ENCODE measurements at regions not wholly inside any gene's neighbourhood (a gene's known extent, or its start where the extent isn't known, plus 50 kb on each side); places are given as distances from the start of the nearest gene placed in this dataset.

- no peaks in the 10 kb centered on the region for H3K27me3 ChIP-seq (ENCODE audit: low read length)
- H3K79me2 ChIP-seq (ENCODE audit: low read length): no peaks in the 10 kb centered on the region
- TF ChIP-seq CTCF (conservative IDR thresholded peaks at IDR 0.05; ENCODE audit: low read depth, low read length): no peak
- no peak for TF ChIP-seq EZH2phosphoT487 (IDR thresholded peaks at IDR 0.05; ENCODE audit: borderline replicate concordance, low read length)
- no peak for TF ChIP-seq EZH2 (IDR thresholded peaks at IDR 0.05; ENCODE audit: low read length, unreplicated experiment)
- ATAC-seq: no peak
- ChIA-PET POLR2A (ENCODE audit: unreplicated experiment) (no interaction called here), CTCF (no interaction called here)
- no peaks in the 10 kb centered on the region for H3K4me1 ChIP-seq (ENCODE audit: insufficient read depth, low read length)
- intact Hi-C loops (cut with micrococcal nuclease): no loop called here
- no peaks in the 10 kb centered on the region for H3K9me3 ChIP-seq (ENCODE audit: low read length)
- no peak overlapping the region for H3K4me2 ChIP-seq (ENCODE audit: low read length)
- H3K9ac ChIP-seq (ENCODE audit: low read length): no peak overlapping the region
- H3K36me3 ChIP-seq (ENCODE audit: low read depth, low read length): no peaks in the 10 kb centered on the region
- DNase-seq: no peak
- no peaks in the 10 kb centered on the region for H4K20me1 ChIP-seq (ENCODE audit: low read length)
- no peak overlapping the region for H2AFZ ChIP-seq (ENCODE audit: low read length)
- no peak overlapping the region for H3K4me3 ChIP-seq (ENCODE audit: low read length)
- no peaks in the 10 kb centered on the region for H3K9me2 ChIP-seq (replicated peaks; ENCODE audit: low read length)
- H3K27ac ChIP-seq (ENCODE audit: low read length): no peak overlapping the region
- no TSS peak for BruUV-seq (replicated peaks)
- no peaks in the 10 kb centered on the region for H3F3A ChIP-seq (ENCODE audit: low read length, unreplicated experiment)
These were observed 272.1 kb downstream of the SPATA31D1 start for GRCh38 chr9:82260691-82261090.

- Histone ChIP-seq H3K9me2 (replicated peaks; ENCODE audit: low read length) (no peaks in the 10 kb centered on the region), H3K79me2 (ENCODE audit: low read length) (no peaks in the 10 kb centered on the region), H3K4me3 (ENCODE audit: low read length) (no peak overlapping the region), H3K4me1 (ENCODE audit: insufficient read depth, low read length) (no peaks in the 10 kb centered on the region), H3K9ac (ENCODE audit: low read length) (no peak overlapping the region), H3K4me2 (ENCODE audit: low read length) (no peak overlapping the region), H2AFZ (ENCODE audit: low read length) (no peak overlapping the region), H4K20me1 (ENCODE audit: low read length) (no peaks in the 10 kb centered on the region), H3K27me3 (ENCODE audit: low read length) (no peaks in the 10 kb centered on the region), H3K9me3 (ENCODE audit: low read length) (no peaks in the 10 kb centered on the region), H3K27ac (ENCODE audit: low read length) (no peak overlapping the region), H3K36me3 (ENCODE audit: low read depth, low read length) (no peaks in the 10 kb centered on the region), H3F3A (ENCODE audit: low read length, unreplicated experiment) (no peaks in the 10 kb centered on the region)
- ChIA-PET POLR2A (ENCODE audit: unreplicated experiment) (no interaction called here), CTCF (no interaction called here)
- ATAC-seq (no peak), DNase-seq (no peak)
- no TSS peak for BruUV-seq (replicated peaks)
- TF ChIP-seq EZH2 (IDR thresholded peaks at IDR 0.05; ENCODE audit: low read length, unreplicated experiment) (no peak), CTCF (conservative IDR thresholded peaks at IDR 0.05; ENCODE audit: low read depth, low read length) (no peak), EZH2phosphoT487 (IDR thresholded peaks at IDR 0.05; ENCODE audit: borderline replicate concordance, low read length) (no peak)
- intact Hi-C loops (cut with micrococcal nuclease): no loop called here
These were observed 275.0 kb downstream of the SPATA31D1 start for GRCh38 chr9:82263619-82264018.

GRCh38 chr9:82271106-82271561, 282.6 kb downstream of the SPATA31D1 start:
- H3K36me3 ChIP-seq (ENCODE audit: low read depth, low read length): no peaks in the 10 kb centered on the region
- no peaks in the 10 kb centered on the region for H4K20me1 ChIP-seq (ENCODE audit: low read length)
- no TSS peak for BruUV-seq (replicated peaks)
- no peaks in the 10 kb centered on the region for H3K9me2 ChIP-seq (replicated peaks; ENCODE audit: low read length)
- ATAC-seq (no peak), DNase-seq (peak; percentile 18)
- no peaks in the 10 kb centered on the region for H3K79me2 ChIP-seq (ENCODE audit: low read length)
- no peak overlapping the region for H3K4me2 ChIP-seq (ENCODE audit: low read length)
- H3K4me1 ChIP-seq (ENCODE audit: insufficient read depth, low read length): peaks cover 9% of the 10 kb centered on the region; the same call in 1 of the 2 replicates
- no peak overlapping the region for H3K9ac ChIP-seq (ENCODE audit: low read length)
- intact Hi-C loops (cut with micrococcal nuclease): no loop called here
- ChIA-PET POLR2A (ENCODE audit: unreplicated experiment) (no interaction called here), CTCF (no interaction called here)
- H3K4me3 ChIP-seq (ENCODE audit: low read length): no peak overlapping the region
- no peaks in the 10 kb centered on the region for H3F3A ChIP-seq (ENCODE audit: low read length, unreplicated experiment)
- no peak overlapping the region for H3K27ac ChIP-seq (ENCODE audit: low read length)
- no peak for TF ChIP-seq CTCF (conservative IDR thresholded peaks at IDR 0.05; ENCODE audit: low read depth, low read length)
- no peak for TF ChIP-seq EZH2phosphoT487 (IDR thresholded peaks at IDR 0.05; ENCODE audit: borderline replicate concordance, low read length)
- TF ChIP-seq EZH2 (IDR thresholded peaks at IDR 0.05; ENCODE audit: low read length, unreplicated experiment): no peak
- H3K9me3 ChIP-seq (ENCODE audit: low read length): no peaks in the 10 kb centered on the region
- no peak overlapping the region for H2AFZ ChIP-seq (ENCODE audit: low read length)
- H3K27me3 ChIP-seq (ENCODE audit: low read length): no peaks in the 10 kb centered on the region

Data from PC-3 (cell line).